Loucy (cell line): ENCODE measurements at regions not wholly inside any gene's neighbourhood (a gene's known extent, or its start where the extent isn't known, plus 50 kb on each side); places are given as distances from the start of the nearest gene placed in this dataset.

Experiments used
- CTCF ChIP-seq: fragments of 200-600 bp; sonication (generic); conservative IDR thresholded peaks from 2 replicates; pipeline ENCODE4 v1.5.1; 2014; ENCODE audit warnings: mild to moderate bottlenecking, antibody characterized with exemption, low read length
- EZH2phosphoT487 ChIP-seq: fragments of 200-600 bp; IDR thresholded peaks from 2 replicates; pipeline ENCODE4 v1.6.1; 2018; ENCODE audit warnings: antibody characterized with exemption, mild to moderate bottlenecking, moderate library complexity, borderline replicate concordance

GRCh38 chr1:4324525-4324924 is 329.9 kb upstream of the AJAP1 start:
- TF ChIP-seq CTCF (no peak), EZH2phosphoT487 (no peak)
